22Rv1 (cell line): ENCODE measurements at regions not wholly inside any gene's neighbourhood (a gene's known extent, or its start where the extent isn't known, plus 50 kb on each side); places are given as distances from the start of the nearest gene placed in this dataset.

Source experiments
- H3K27ac ChIP-seq: fragments of 450-650 bp; 2 replicates; pipeline ENCODE4 v1.5.1; 2017
- ZFX ChIP-seq: fragments of 450-650 bp; IDR thresholded peaks from 2 replicates; pipeline ENCODE4 v1.6.1; 2017; ENCODE audit warnings: antibody characterized with exemption, borderline replicate concordance
- TF ChIP-seq, protein P1 (sequence below): fragments of 450-650 bp; IDR thresholded peaks from 2 replicates; pipeline ENCODE4 v1.5.1; 2017; ENCODE audit warnings: mild to moderate bottlenecking

DNA sequence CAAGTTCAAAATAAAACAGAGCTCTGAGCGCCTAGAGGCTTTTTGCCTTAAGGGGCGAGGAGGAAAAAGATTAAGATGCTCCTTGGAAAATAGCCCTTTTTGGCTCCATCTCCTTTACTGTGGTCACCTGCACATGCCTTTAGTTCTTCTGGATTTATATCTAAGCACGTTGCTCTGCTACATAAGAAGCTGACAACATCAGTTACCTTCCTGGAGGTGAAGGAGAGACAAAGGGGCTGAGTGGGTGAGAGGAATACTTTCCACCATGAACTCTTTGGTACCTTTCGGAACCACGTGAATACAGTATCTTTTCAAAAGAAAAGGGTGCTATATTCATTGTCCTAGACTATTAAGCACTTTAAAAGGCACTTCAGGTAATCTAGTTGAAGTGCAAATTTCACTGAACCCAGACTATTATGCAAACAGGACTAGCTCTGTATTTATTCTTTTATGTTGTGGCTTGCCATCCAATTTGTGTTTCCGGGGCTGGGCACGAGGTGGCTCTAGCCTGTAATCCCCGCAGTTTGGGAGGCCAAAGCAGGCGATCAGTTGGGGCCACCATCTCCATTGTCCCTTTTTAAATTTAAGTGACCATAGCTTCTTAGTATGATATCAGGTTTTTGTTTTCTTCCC, 201.5 kb downstream of the TM9SF2 start:
- TF ChIP-seq, protein P1, sequence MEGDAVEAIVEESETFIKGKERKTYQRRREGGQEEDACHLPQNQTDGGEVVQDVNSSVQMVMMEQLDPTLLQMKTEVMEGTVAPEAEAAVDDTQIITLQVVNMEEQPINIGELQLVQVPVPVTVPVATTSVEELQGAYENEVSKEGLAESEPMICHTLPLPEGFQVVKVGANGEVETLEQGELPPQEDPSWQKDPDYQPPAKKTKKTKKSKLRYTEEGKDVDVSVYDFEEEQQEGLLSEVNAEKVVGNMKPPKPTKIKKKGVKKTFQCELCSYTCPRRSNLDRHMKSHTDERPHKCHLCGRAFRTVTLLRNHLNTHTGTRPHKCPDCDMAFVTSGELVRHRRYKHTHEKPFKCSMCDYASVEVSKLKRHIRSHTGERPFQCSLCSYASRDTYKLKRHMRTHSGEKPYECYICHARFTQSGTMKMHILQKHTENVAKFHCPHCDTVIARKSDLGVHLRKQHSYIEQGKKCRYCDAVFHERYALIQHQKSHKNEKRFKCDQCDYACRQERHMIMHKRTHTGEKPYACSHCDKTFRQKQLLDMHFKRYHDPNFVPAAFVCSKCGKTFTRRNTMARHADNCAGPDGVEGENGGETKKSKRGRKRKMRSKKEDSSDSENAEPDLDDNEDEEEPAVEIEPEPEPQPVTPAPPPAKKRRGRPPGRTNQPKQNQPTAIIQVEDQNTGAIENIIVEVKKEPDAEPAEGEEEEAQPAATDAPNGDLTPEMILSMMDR, result no peak
- no peak for TF ChIP-seq ZFX
- no peak overlapping the region for H3K27ac ChIP-seq

DNA sequence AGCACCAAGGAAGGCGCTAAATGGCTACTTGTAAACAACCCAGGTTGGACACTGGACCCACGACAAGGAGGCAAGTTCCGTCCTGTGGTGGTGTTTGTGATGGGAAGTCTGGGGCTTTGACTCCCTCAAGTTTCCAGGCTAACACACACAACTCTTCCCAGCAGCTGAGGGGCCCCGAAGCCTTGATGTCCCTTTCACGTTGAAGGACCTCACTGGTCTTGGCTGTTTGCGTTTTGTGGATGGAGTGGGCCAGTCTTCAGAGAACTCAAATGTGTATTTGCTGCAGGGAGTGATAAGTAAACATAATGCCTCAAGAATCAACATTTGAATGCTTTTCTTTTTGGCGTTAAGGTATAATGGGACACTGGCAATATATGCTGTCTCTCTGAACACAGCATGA, 199.2 kb downstream of the TM9SF2 start:
- no peak for TF ChIP-seq ZFX
- TF ChIP-seq, protein P1, result no peak
- no peak overlapping the region for H3K27ac ChIP-seq

DNA sequence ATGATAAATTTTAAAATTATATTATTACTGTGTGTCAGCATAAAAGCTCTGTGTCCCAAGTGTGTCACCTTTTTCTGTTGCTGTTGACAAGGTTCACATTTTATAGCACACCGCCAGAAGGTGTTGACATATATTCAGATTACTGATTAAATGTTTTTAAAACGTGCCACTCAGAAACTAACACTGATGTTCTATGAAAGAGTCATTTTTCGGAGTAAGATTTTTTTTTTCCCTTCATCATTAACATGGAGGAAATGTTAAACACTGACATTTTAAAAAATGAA, 197.5 kb downstream of the TM9SF2 start:
- TF ChIP-seq ZFX, result no peak
- TF ChIP-seq, protein P1, result no peak
- H3K27ac ChIP-seq, result no peak overlapping the region

DNA sequence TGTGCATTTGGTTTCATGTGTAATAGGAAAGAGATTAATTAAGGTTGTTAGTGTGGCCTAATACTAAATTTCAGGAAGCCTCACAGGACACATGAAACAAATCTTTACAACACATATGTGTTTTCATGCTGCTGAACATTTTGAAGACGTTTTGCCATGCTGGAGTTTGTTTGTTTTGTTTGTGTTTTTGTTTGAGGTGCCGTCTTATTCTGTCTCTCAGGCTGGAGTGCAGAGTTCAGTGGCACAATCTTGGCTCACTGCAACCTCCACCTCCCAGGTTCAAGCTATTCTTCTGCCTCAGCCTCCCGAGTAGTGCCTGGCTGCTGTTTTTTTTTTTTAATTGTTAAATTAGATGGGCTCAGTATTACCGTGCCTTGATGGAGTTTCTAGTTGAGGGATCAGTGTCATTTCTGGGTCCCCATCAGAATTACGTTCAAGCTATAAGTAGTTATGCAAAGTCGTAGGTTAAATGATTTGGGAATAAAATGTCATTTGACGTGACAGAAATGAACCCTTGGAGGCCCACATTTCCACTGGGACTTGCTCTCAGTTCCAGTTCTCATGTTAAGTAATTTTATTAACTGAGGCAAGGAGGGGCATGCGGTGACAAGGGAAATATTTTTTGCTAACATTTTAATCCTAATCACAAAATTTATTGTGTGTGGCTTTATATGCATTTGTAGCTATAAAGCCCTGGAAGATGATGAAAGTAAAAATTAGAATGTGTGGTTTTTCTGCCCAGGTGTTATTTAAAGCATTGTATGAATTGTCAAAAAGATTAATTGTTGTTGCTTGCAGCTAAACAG, 196.9 kb downstream of the TM9SF2 start:
- TF ChIP-seq, protein P1, result no peak
- TF ChIP-seq ZFX, result no peak
- H3K27ac ChIP-seq, result no peak overlapping the region

DNA sequence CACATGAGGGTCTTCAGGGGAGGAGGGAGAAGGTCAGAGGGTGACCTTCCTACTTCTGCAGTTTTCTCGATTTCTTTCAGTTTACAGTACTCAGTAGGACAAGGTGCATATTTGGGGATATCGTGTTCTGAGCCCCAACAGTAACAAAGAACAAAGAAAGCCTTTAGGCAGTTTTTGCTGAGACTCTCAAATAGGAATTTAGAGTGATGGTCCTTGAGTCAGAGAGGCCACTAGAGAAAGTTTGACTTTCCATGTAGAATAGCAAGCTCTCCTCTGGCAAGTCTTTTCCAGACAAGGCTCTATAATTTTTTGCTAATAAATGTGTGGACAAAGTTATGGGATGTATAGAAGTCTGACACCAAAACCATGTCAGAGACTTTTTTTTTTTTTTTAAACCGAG, 194.6 kb downstream of the TM9SF2 start:
- no peak for TF ChIP-seq ZFX
- TF ChIP-seq, protein P1, result no peak
- H3K27ac ChIP-seq, result no peak overlapping the region

DNA sequence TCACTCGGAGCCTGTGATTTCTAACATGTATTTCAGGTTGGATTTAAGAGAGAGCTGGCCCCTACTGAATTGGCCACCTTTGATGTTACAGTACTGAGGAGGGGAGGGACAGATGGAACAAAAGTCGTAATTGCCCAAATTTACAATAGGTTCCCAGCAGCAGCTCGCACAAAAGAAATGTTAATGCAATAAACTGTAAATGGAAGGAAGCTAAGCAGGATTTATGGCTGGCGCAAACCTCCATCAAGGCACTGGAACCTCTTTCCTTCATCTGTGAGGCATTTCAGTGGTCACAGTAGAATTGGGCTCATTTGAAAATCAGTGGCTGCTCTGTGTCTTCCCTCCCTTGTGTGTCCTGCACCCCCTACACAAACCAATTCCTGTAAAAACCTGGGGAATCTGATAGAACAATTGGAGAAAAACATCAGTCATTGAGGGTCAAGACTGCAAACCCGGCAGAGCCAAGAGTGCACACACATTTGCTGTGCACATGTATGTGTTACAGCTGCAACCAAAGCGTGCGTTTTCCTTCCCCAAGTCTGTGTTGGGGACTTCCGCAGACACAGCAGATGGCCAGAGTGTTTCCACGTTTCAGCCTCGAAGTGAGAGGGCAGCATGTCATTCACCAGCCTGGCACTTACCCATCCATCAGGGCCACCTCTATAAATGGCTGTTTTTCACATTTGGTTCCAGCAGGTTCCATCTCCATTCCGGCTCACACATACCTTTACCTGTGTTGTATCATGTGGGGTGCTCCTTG, 192.8 kb downstream of the TM9SF2 start:
- TF ChIP-seq ZFX, result no peak

DNA sequence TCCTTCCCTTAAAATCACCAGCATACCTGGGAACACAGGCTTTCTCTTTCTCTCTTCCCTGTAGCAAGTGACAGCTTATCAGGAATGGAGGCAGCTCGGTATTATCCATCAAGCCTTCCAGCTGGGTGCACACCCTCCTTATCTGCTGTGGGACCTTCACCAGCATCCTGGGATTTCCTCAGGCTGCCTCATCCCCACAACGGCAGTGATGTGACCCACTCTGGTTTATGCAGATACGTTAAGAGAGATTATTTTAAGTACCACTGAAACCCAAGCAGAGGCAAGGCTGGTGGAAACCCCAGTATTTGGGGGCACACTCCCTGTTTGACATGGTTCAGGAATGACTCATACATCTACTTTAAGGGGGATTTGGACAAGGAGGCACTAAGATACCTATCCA, 192.1 kb downstream of the TM9SF2 start:
- H3K27ac ChIP-seq, result no peak overlapping the region
- TF ChIP-seq ZFX, result no peak
- TF ChIP-seq, protein P1, result no peak

More for the DNA sequence above, 192.8 kb downstream of the TM9SF2 start:
- H3K27ac ChIP-seq, result no peak overlapping the region
